IPS-NIHi7 (cell line): ENCODE measurements at regions not wholly inside any gene's neighbourhood (a gene's known extent, or its start where the extent isn't known, plus 50 kb on each side); places are given as distances from the start of the nearest gene placed in this dataset.
A peak's percentile ranks its signal among the peaks of the same experiment; 100 is the strongest.

Experiments
- DNase-seq: peaks from one replicate; pipeline ENCODE4 v3.0.0; 2012; ENCODE audit warnings: mixed read lengths; ENCODE audit errors: extremely low spot score

DNA sequence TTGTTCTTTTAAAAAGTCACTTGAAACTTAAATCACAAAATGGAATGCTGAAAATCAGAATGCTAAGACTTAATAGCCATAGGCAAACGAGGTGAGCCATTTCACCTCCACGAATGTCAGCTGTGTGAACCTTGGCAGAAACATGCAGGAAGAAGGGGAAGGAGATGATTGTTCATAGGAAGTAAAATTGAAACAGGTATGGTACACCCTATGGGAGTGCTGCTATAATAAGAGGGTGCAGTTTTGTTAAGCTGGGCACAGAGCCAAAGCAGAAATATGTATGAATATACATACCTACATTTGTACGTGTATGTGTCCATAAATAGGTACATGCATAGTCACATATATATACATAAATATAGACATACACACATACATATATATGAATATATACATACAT is 51.0 kb upstream of the SPINK5 start:
- DNase-seq: no peak

DNA sequence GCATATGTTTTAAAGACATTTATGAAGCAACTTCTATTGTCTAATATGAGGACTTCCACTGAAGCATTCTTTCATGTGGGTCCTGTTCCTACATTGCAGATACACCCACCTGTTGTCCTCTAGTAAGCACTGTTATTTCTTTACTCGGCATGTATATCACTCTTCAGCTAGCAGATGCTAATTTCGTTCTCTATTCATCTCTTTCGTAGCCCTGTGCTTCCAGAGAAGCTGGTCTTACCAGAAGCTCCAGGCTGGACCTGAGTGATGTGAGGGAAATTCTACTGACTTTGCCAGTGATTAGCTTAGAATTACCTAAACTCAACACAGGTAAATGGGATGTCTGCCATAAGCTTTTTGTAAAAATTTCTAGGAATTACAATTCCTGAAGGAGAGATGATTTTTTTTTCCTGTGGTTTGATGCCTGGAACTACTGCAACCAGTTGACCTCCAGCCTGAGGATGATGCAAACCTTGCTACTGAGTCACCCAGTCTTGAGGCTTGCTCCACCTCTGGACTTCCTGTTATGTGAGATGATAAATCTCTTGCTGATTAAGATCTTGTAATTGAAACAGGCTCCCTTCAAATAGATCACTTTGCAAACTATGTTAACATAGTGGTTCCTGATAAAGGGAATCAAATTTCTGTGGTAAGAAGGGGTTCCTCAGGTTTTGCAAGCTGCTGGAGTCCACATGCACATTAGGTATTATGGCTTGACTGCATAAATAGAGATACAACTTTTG is 52.2 kb upstream of the SPINK5 start:
- DNase-seq: no peak

DNA sequence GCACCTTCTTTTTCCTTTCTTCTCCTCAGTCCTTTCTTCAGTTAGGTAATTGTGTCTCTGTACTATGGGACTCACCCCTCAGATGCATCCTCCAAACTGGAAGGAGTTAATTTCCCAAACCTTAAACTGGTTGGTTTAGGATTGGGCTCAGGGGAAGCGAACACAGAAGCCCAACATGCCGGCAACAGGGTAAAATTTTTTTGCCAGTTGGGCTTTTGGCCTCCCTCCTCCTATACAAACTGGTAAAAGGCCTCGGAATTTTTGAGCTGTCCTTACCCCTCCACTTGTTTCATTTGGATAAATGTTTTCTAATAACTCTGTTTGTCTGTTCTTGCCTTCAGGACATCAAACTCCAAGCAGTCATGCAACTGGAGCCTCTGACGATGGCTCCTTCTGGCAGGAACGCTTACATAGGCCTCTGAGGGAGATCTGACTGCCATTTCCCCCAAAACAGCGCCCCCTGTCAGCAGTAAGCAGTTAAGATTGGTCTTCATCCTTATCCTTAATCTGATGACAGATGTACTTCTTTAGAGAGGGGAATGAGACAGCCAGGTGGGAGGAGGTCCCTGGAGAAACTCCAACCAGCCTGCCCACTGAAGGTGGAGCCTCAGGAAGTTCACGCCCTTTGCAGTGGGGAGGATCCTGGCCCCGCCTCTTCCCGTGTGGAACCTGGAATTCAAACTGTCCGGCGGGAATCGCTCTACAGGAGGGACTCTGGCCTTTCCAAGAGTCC is 57.8 kb upstream of the SPINK5 start:
- peak; percentile 51 for DNase-seq

DNA sequence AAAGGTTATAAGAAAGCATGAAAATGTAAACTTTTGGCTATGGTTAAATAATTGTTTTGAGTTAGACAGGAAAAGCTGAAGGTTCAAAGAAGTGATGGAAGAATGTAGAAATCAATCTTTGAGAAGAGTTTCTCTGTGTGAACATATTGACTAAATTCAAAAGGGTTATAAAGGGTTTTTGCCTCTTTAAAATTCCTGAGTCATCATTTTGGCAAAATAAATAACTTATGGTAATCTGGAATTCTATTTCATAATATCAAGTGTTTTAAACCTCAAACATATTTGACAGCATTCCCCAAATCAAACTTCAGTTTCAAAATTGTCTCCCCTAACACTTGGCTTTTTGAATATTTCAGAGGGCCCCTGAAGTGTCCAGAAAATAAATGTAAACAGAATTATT is 60.6 kb upstream of the SPINK5 start:
- no peak for DNase-seq

DNA sequence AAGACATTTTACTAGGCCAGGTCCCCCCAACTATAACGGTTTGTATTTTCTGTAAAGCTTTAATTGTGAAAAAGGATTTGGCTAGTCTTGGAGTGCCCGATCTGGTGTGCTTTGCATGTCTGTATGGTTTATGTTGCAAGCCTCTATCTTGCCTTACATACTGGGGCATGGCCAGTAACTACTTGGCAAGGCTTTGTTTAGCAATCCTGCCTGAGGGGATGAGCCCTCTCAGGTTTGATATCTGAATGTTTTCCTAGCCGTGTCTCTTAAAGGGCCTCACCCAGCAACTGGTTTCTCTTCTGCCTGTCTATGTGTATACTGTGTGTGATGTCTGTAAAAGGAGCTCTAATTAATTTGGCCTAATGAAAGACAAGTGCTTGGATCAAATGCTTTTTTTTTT is 61.3 kb upstream of the SPINK5 start:
- no peak for DNase-seq

DNA sequence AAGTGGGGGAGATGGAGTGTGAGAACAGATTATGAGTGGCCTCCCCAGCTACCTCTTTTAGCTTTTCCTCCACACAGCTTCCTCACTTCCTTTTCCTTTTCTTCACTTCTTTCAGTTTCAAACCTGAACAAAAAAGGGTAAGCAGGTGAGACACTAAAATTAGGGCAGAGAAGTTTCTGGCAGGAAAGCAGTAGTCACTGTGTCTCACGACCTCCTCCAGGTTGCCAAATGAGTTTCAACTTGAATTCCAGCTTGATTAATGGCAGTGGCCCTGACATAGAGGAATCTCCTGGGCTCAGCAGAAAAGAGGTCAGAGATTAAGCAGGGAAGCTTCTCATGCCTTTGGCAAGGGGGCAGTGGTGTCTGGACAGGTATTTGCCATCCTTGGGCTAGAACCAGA is 63.7 kb upstream of the SPINK5 start:
- no peak for DNase-seq

DNA sequence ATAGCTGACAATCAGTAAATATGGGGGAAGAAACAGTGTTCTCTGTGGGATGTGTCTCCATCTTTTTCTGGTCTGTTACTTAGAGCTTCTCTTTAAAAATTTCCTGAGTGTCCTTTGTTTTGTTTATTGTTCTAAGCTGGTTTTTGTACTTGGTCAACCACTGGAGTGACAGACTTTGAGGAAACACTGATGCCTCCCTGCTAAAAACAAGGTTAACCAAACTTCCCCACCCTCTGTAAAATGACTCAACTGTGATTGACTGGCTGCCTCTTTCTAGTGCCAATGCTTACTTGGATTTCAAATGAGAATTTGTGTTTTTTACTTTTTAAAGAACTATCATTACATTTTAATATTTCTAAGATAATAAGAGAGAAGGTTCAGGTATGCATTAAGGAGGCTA is 65.1 kb upstream of the SPINK5 start:
- DNase-seq: no peak

DNA sequence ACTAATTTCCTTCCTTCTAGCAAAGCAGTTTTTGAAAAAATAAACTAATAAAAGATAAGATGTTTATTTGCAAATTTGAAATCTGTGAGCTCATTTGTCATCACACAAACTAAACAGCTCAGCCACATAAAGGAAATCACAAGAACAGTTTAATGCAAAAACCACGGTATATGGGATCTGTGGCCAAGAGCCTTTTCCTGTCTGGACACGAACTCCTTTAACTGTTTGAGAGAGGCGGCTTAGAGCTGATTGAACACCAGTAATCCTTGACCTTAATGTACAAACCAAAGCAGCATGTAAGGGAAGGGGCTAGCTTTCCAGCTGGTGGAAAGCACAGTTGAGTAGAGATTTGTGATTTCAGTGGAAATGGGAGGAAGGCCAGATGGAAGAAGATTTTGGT is 66.3 kb upstream of the SPINK5 start:
- no peak for DNase-seq

DNA sequence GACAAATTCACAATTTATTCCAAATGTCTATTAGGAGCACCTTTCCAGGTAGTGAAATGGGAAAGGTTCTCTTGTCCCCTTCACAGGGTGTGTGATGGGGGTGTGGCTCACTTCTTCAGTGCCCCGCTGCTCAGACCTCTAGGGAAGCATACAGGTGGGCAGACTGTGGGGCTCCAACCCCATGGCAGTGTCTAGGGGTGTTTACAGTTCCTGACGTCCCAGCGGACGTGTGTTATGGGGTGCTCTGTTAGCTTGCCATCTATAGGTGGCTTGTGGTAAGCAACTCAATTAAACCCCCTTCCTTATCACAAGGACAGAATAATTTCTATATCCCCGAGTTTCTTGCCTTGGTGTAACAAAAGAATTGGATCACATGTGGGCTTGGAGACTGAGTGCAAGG is 67.4 kb upstream of the SPINK5 start:
- DNase-seq: no peak

DNA sequence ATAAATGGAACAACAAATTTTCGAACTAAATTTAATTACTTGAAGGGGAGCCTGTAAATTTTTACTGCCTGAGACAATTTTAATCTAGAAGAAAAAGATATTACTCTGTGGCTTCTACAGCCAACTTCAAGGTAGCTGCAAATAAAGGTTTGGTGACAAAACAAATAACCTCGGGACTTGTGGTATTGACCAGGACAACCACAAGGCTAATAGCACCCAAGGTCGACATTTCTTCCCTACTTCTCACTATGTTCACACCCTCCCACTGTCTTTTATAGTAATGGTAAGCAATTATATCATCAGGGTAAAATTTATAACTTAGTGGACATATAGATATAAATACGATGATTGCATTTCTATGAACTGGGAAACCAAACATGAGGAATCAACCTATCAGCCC is 67.9 kb upstream of the SPINK5 start:
- DNase-seq: no peak

DNA sequence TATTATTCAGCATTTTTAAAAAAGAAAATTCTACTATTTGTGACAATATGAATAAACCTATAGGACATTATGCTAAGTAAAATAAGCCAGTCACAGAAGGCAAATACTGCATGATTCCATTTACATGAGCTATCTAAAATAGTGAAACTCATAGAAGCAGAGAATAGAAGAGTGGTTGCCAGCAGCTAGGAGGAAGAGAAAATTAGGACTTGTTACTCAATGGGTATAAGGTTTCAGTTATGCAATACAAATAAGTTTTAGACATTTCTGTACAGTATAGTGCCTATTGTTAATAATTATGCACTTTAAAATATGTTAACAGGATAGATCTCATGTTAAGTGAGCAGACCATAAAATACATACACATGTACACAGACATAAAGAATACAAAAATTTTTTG is 73.8 kb upstream of the SPINK5 start:
- DNase-seq: no peak

DNA sequence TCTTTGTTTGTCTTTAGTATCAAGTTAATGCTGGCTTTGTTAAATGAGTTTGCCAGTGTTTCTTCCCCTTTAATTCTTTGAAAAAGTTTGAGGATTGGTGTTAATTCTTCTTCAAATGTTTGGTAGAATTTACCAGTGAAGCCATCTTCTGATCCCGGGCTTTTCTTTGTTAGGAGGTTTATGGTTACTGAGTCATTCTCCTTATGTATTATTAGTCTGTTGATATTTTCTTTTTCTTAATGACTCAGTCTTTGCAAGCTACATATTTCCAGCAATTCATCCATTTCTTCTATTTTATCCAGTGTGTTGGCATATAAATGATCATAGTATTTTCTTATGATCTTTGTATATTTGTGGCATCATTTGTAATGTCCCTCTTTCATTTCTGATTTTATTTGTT is 74.5 kb upstream of the SPINK5 start:
- no peak for DNase-seq

DNA sequence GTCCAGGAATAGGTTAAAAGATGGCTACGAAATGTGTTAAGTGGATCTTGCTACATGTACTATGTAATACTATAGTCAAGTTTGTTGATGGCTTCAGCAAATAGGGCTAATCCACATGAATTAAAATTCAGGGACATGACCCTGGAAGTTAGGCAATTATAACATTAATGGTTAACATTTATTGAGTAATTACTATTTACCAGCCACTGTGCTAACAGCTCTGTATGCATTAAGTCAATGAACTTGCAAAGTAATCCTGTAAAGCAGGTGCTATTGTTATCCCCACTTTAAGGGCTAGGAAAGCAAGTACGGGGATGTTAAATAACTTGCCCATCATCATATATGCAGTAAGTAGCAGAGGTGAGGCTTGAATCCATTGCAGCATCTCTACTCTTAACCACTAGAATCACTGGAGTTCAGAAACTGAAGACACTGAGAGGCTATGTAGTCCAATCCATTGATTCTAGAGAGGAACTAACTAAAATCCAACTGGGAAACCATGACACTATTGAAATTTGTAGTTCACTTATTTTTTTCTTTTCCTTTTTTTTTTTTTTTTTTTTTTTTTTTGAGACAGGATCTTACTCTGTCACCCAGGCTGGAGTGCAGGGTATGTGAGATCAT is 77.5 kb upstream of the SPINK5 start:
- no peak for DNase-seq

DNA sequence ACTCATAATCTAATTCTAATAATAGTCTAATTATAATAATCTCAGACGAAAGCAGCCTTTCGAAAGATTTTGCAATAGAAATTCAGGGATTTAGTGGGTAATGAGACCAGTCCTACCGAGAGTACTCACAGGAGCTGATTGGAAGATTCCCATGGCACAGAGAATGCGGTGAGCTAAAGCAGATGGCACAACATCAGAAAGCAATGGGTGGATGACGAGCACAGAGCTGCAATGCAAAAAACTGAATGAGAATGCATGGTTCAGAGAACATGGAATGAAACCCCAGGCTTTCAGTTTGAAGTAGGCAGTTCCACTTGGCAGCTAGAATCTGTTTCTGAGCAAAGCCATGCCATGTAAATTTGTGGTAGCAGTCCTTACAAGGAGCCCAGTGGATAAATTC is 78.2 kb upstream of the SPINK5 start:
- DNase-seq: no peak

DNA sequence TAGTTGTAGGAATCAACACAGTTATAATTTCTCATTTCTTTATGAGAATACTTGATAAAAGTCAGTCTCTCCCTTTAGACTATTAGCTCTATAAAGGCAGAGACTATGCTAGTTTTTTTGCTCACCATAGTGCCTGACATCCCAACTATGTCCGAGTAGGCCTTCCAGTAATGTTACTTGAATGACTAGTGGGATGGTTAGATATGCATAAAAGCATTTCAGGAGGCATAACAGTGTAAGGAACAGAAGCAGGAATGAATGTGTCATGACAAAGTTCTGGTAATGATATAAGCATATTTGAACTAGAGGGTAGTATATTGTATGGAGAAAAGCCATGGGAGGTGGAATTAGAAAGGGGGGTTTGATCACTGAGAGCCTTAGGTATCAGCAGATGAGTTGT is 77.4 kb upstream of the C5orf46 start:
- no peak for DNase-seq

DNA sequence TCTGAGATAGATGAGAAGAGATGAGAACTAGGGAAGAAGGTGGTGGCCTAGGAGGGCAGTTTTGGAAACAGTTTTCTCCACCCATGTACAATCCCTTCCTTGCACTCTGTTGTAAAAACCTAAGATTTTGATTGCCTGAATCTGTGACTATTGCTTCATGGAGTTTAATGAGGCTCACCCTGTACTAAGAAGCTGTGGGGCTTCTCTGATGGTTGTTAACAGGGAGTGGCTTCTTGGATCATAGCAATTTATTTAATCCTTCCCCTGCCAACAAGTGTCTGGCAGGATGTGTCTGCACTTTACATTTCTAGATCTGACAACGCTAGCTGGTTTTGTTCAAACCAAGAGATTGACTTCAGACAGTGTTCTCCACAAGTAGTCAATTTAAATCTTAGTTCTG is 74.7 kb upstream of the C5orf46 start:
- no peak for DNase-seq

DNA sequence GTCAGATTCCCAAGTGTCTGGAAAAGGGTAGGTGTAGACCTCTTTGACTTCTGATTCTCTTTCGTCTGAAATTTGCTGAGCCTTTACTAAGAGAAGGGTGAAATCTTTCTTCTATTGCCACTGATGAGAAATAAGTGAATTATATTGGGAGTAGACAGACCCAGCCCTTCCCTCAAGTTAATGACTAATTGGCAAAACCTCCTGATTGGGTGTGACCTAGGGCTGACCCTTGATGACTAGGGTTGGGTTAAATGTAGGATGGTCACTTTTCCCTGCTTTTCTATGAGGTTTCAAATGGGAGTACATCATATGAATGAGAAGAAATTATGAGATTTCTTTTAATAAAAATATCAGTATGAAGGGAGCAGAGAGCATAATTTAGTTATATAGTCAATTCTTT is 73.4 kb upstream of the C5orf46 start:
- DNase-seq: no peak

DNA sequence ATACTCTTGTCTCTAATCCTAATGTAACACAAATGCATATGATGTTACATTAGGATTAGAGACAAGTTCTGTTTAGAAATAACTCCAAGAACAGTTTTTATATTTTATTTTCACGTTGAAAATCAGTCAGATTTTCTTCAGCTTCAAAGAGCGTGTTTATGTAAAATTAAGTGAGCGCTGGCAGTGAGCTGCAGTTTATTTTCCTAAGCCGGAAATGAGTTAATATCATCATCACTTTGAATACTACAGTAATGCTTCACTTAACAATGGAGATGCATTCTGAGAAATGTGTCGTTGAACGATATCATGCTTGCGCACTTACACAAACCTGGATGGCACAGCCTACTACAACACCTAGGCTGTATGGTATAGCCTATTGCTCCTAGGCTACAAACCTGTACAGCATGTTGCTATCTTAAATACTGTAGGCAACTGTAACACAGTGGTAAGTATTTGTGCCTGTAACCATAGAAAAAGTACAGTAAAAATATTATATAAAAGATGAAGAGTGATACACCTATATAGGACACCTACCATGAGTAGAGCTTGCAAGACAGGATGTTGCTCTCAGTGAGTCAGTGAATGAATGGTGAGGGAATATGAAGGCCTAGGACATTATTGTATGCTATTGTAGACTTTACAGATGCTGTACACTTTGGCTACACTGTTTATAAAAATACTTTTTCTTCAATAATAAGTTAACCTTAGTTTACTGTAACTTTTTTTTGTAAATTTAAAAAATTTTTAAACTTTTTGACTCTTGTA is 65.9 kb upstream of the C5orf46 start:
- DNase-seq: no peak

DNA sequence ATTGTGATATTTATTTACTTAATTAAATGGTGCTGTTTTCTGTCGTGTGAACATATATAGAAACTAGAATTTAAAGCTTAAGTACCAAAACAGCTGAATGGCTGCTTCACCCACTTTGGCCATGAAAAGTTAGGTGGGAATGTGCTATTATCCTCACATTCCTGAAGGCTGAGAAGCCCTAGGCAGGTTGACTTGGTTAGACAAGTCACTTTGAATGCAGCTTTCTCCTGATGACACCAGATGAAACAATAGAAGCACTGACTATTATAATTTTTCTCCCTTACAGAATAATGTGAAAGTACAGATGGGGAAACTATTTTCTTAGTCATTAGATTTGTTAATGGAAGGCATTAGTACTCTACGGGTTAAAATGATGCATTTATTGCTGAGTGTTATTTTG is 65.1 kb upstream of the C5orf46 start:
- DNase-seq: no peak

DNA sequence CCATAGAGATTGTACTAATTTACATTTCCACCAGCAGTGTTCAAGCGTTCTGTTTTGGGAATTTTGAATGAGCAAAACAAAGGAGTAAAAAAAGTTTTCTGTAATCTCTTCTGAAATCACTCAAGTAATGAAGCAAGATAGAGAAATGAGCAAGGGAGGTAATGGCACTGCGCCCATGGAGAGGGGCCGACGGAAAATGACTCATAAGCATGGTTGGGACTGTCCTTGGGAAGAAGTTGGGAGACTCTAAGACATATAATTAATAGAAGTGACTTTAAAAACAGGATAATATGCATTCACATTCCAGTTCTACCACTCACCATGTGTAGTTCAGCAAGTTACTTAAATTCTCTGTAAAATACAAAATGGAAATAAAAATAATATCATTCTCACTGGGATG is 62.5 kb upstream of the C5orf46 start:
- no peak for DNase-seq

DNA sequence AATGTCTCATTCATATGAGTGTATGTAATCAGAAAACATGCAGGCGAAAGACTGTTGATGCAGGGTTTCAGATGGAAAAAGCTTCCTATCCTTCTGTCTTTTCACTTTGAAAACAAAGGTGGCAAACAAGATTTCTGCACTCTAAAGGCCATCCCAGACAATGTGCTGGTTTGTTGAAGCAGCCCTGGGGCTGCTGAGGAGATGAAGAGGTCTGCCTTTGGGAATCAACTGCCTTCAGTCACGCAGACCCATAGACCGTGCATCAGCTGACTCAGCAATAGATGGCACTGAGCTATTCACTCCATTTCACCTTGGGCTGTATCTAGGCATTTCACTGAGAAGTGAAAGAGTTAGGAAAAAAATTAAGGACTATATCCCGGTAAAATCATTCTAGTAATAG is 60.5 kb upstream of the C5orf46 start:
- no peak for DNase-seq

DNA sequence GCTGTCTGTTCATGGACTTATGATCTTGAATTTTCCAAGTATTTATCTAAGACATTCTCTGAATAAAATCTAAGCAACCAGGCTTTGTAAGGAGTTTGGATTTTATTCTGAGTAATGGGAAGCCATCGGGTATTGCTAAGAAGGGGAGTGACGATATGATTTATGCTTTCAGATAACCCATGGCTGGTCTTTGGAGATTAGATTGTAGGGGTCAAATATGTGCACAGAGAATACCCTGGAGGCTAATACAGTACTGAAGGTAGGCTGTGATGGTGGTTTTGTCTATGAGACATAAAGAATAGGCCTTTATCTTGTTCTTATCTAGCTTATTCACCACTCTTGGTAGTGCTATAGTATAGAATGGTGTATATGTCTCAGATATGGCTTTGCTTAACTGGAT is 60.0 kb upstream of the C5orf46 start:
- no peak for DNase-seq

DNA sequence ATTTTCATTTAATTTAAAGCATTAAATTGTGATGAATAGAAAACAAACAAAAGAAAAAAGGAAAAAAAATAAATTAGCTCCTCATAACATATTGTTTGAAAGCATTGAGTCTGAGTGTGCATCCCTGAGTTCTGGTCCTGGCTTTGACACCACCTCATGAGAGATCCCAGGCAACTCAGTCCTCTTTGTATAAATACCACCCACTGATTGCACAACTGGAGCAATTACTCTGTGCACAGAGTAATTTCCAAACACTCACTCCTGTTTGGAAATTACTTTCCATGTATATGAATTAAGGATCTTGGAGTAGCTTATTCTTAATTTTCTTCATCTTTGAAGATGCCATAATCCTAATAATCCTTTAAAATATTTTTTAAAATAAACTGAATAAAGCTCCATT is 59.4 kb upstream of the C5orf46 start:
- no peak for DNase-seq
